Neural cell (in vitro differentiated cells): ENCODE measurements at regions not wholly inside any gene's neighbourhood (a gene's known extent, or its start where the extent isn't known, plus 50 kb on each side); places are given as distances from the start of the nearest gene placed in this dataset.

Experiments
- CTCF ChIP-seq: fragments of 450-650 bp; IDR thresholded peaks from 2 replicates; pipeline ENCODE4 v1.5.1; 2014; ENCODE audit warnings: antibody characterized with exemption, mild to moderate bottlenecking, moderate library complexity; ENCODE audit not compliant: poor library complexity, severe bottlenecking
- EP300 ChIP-seq: fragments of 450-650 bp; conservative IDR thresholded peaks from 2 replicates; pipeline ENCODE4 v1.6.1; 2014; ENCODE audit warnings: antibody characterized with exemption, mild to moderate bottlenecking, moderate library complexity; ENCODE audit not compliant: poor library complexity, severe bottlenecking
- POLR2AphosphoS5 ChIP-seq: IDR thresholded peaks from 2 replicates; pipeline ENCODE4 v1.6.1; 2012
- SMC3 ChIP-seq: fragments of 450-650 bp; conservative IDR thresholded peaks from 2 replicates; pipeline ENCODE4 v1.6.1; 2014; ENCODE audit warnings: antibody characterized with exemption, mild to moderate bottlenecking, moderate library complexity; ENCODE audit not compliant: poor library complexity

- TF ChIP-seq CTCF: no peak
- no peak for TF ChIP-seq POLR2AphosphoS5
- no peak for TF ChIP-seq SMC3
- no peak for TF ChIP-seq EP300
These were observed 320.3 kb upstream of the TECRL start for GRCh38 chr4:64729561-64729960.
